KMS-11 (cell line): ENCODE measurements at regions not wholly inside any gene's neighbourhood (a gene's known extent, or its start where the extent isn't known, plus 50 kb on each side); places are given as distances from the start of the nearest gene placed in this dataset.

Experiments
- H2AFZ ChIP-seq: fragments of 200-600 bp; sonication (generic); 2 replicates; pipeline ENCODE4 v1.6.1; 2016; ENCODE audit warnings: antibody characterized with exemption, mixed run types, low read depth
- H3K27ac ChIP-seq: fragments of 200-600 bp; sonication (generic); 2 replicates; pipeline ENCODE4 v1.6.1; 2016; ENCODE audit warnings: mild to moderate bottlenecking, mixed run types
- H3K27me3 ChIP-seq: fragments of 200-600 bp; sonication (generic); 2 replicates; pipeline ENCODE4 v1.6.1; 2017; ENCODE audit warnings: mild to moderate bottlenecking, low read depth, mixed run types, moderate library complexity; ENCODE audit not compliant: insufficient read depth
- H3K36me3 ChIP-seq: fragments of 200-600 bp; sonication (generic); 2 replicates; pipeline ENCODE4 v1.6.1; 2017; ENCODE audit warnings: mild to moderate bottlenecking, mixed run types; ENCODE audit not compliant: insufficient read depth
- H3K4me1 ChIP-seq: fragments of 200-600 bp; sonication (generic); 2 replicates; pipeline ENCODE4 v1.6.1; 2016; ENCODE audit warnings: mild to moderate bottlenecking, low read depth, mixed run types; ENCODE audit not compliant: poor library complexity, severe bottlenecking
- H3K4me2 ChIP-seq: fragments of 200-600 bp; sonication (generic); 2 replicates; pipeline ENCODE4 v1.7.0; 2016; ENCODE audit warnings: mild to moderate bottlenecking, mixed run types
- H3K4me3 ChIP-seq: fragments of 200-600 bp; sonication (generic); IDR thresholded peaks from 2 replicates; pipeline ENCODE4 v1.6.1; 2017; ENCODE audit warnings: low read depth, low read length, mixed read lengths; ENCODE audit not compliant: insufficient read depth
- H3K79me2 ChIP-seq: fragments of 200-600 bp; sonication (generic); 2 replicates; pipeline ENCODE4 v1.6.1; 2016; ENCODE audit warnings: low read depth, mixed run types; ENCODE audit not compliant: insufficient read depth
- H3K9ac ChIP-seq: fragments of 200-600 bp; sonication (generic); 2 replicates; pipeline ENCODE4 v1.6.1; 2016; ENCODE audit warnings: mild to moderate bottlenecking, mixed run types
- H4K20me1 ChIP-seq: fragments of 200-600 bp; sonication (generic); 2 replicates; pipeline ENCODE4 v1.6.1; 2016; ENCODE audit warnings: mild to moderate bottlenecking, mixed run types; ENCODE audit not compliant: insufficient read depth
- TF ChIP-seq, protein P1 (sequence below): fragments of 200-600 bp; sonication (generic); conservative IDR thresholded peaks from 2 replicates; pipeline ENCODE4 v1.6.1; 2017; ENCODE audit warnings: low read depth, mild to moderate bottlenecking, antibody characterized with exemption, low read length, moderate library complexity, mixed read lengths

DNA sequence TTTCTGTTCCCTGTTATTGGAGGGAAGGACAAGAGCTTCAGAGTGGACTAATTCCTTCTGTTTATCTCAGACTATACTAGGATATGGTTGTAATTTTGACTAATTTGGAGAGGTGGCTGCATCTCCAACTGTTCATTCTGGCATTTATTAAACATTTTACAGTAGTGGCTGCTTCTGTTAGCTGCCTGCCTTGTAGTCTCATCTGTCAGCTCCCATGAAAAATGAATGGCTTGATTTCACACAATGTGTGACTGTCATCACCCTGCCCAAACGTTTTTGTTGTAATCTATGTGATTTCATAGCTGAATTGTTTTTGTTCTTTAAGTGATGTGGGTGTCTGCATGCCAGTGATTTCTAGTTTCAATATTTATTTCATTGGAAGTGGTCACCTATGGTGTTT, 459.4 kb upstream of the PTPRD start:
- Histone ChIP-seq H3K4me3 (no peak overlapping the region), H3K27ac (no peak overlapping the region), H3K4me1 (no peaks in the 10 kb centered on the region), H3K79me2 (no peaks in the 10 kb centered on the region), H3K4me2 (no peak overlapping the region), H3K36me3 (no peaks in the 10 kb centered on the region; the same call in 1 of the 2 replicates), H4K20me1 (no peaks in the 10 kb centered on the region), H2AFZ (no peak overlapping the region), H3K9ac (no peak overlapping the region), H3K27me3 (no peaks in the 10 kb centered on the region)
- TF ChIP-seq, protein P1, sequence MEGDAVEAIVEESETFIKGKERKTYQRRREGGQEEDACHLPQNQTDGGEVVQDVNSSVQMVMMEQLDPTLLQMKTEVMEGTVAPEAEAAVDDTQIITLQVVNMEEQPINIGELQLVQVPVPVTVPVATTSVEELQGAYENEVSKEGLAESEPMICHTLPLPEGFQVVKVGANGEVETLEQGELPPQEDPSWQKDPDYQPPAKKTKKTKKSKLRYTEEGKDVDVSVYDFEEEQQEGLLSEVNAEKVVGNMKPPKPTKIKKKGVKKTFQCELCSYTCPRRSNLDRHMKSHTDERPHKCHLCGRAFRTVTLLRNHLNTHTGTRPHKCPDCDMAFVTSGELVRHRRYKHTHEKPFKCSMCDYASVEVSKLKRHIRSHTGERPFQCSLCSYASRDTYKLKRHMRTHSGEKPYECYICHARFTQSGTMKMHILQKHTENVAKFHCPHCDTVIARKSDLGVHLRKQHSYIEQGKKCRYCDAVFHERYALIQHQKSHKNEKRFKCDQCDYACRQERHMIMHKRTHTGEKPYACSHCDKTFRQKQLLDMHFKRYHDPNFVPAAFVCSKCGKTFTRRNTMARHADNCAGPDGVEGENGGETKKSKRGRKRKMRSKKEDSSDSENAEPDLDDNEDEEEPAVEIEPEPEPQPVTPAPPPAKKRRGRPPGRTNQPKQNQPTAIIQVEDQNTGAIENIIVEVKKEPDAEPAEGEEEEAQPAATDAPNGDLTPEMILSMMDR = no peak

DNA sequence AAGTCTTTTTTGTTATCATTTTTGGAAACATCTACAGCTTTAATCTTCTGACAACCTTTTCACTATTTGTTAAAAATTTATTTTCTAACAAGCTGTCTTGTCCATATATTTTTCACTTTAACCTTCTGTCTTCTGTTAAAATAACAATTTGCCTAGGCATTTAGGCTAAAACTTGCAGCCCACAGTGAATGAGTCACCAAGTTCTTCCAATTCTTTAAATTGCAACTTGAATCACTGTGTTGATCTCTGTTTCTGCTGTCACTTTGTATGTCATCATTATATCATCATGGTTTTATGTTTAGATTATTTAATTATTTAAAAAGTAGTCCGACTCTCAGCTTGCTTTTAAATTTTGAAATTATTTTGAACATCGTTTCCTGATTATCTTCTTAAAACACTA, 473.8 kb upstream of the PTPRD start:
- Histone ChIP-seq H3K27ac (no peak overlapping the region), H3K9ac (no peak overlapping the region), H2AFZ (no peak overlapping the region), H3K4me3 (no peak overlapping the region), H4K20me1 (no peaks in the 10 kb centered on the region), H3K79me2 (no peaks in the 10 kb centered on the region), H3K36me3 (no peaks in the 10 kb centered on the region), H3K4me1 (no peaks in the 10 kb centered on the region), H3K4me2 (no peak overlapping the region), H3K27me3 (no peaks in the 10 kb centered on the region)
- TF ChIP-seq, protein P1 = no peak

DNA sequence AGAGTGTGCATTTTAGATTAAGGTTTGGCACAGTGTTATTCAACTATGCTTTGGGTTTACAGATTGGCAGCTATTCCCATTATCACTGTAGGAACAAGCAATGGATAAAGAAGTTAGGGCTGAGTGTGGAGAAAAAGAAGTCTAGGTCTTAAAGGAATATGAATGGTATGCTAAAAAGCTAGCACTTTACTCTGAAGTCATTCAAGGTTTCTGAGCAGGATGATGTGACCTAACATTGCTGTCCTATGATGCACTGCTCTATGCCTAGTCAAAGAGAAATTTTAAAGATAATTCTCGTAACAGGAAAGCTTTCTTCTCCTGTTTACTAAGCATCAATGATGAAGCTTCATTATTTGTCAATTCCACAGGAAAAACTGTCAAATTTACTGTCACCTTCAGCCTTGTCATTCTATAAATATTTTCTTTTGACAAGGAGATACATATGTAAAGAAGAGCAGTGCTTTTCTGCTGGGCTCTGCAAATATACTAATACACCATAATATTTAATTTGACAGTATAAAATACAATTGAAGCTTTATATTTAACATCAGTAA, 476.1 kb upstream of the PTPRD start:
- no peaks in the 10 kb centered on the region for H3K79me2 ChIP-seq
- no peaks in the 10 kb centered on the region for H3K4me1 ChIP-seq
- H3K27ac ChIP-seq = no peak overlapping the region
- H4K20me1 ChIP-seq = no peaks in the 10 kb centered on the region
- H3K4me3 ChIP-seq = no peak overlapping the region
- no peaks in the 10 kb centered on the region for H3K36me3 ChIP-seq
- no peak overlapping the region for H3K4me2 ChIP-seq
- TF ChIP-seq, protein P1 = no peak
- H3K27me3 ChIP-seq = no peaks in the 10 kb centered on the region
- H3K9ac ChIP-seq = no peak overlapping the region
- no peak overlapping the region for H2AFZ ChIP-seq

DNA sequence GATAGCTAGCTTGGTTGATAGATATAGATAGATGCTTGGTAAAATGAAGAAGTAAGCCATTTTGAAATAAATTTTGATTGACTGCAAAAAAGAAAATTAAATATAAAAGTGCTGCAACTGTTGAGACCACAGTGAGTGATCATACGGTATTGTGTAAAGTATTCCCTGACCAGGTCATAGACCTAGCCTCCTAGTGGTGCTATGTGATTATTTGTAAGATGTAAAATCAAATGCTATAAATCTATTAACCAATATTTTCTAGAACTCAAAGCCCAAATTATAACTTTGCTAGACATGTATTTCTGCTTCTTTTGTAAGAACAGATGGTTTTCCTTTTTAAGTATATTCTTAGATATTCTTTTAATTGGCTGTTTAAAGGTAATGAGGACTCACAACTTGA, 480.2 kb upstream of the PTPRD start:
- Histone ChIP-seq H4K20me1 (no peaks in the 10 kb centered on the region), H2AFZ (no peak overlapping the region), H3K4me3 (no peak overlapping the region), H3K4me2 (no peak overlapping the region), H3K27ac (no peak overlapping the region), H3K79me2 (no peaks in the 10 kb centered on the region), H3K27me3 (no peaks in the 10 kb centered on the region), H3K36me3 (no peaks in the 10 kb centered on the region), H3K9ac (no peak overlapping the region), H3K4me1 (no peaks in the 10 kb centered on the region)
- TF ChIP-seq, protein P1 = no peak
